Nephron (organoid): ENCODE measurements at regions not wholly inside any gene's neighbourhood (a gene's known extent, or its start where the extent isn't known, plus 50 kb on each side); places are given as distances from the start of the nearest gene placed in this dataset.

ENCODE experiments used
- H3K27ac Mint-ChIP-seq, 3 experiments: 2 replicates each; pipeline ENCODE4 v1.8.0; 2020; ENCODE audit warnings: mixed read lengths in 3 of 3, mild to moderate bottlenecking in 2 of 3, moderate library complexity in 1 of 3
- H3K27me3 Mint-ChIP-seq: 2 replicates; pipeline ENCODE4 v1.8.0; 2021; ENCODE audit warnings: low read depth, mild to moderate bottlenecking, moderate library complexity, mixed read lengths
- H3K36me3 Mint-ChIP-seq: 2 replicates; pipeline ENCODE4 v1.8.0; 2020; ENCODE audit warnings: low read depth, mixed read lengths
- H3K4me1 Mint-ChIP-seq: 2 replicates; pipeline ENCODE4 v1.8.0; 2020; ENCODE audit warnings: mixed read lengths
- H3K4me3 Mint-ChIP-seq, 3 experiments: 2 replicates each; pipeline ENCODE4 v1.8.0; 2020; ENCODE audit warnings: mild to moderate bottlenecking in 3 of 3, mixed read lengths in 3 of 3, moderate library complexity in 2 of 3
- H3K9me3 Mint-ChIP-seq: 2 replicates; pipeline ENCODE4 v1.8.0; 2020; ENCODE audit warnings: mixed read lengths
- CTCF ChIP-seq, 3 experiments: fragments of 200-600 bp; sonication (generic); IDR thresholded peaks; one replicate each; pipeline ENCODE4 v1.5.0; 2021; ENCODE audit warnings: antibody characterized with exemption in 3 of 3; ENCODE audit not compliant: unreplicated experiment in 3 of 3

- no peaks in the 10 kb centered on the region for H3K27me3 Mint-ChIP-seq
- H3K4me3 Mint-ChIP-seq: no peak overlapping the region
- H3K4me1 Mint-ChIP-seq: no peaks in the 10 kb centered on the region
- TF ChIP-seq CTCF (IDR thresholded peaks at IDR 0.05; ENCODE audit: unreplicated experiment in 3 of 3): no peak
- no peak overlapping the region for H3K27ac Mint-ChIP-seq
- no peaks in the 10 kb centered on the region for H3K36me3 Mint-ChIP-seq
- no peaks in the 10 kb centered on the region for H3K9me3 Mint-ChIP-seq
Measured at GRCh38 chrX:140317462-140317861, 187.4 kb downstream of the SOX3 start.

GRCh38 chrX:140298960-140299825, 205.7 kb downstream of the SOX3 start:
- H3K27ac Mint-ChIP-seq: no peak overlapping the region
- H3K36me3 Mint-ChIP-seq: no peaks in the 10 kb centered on the region
- no peak for TF ChIP-seq CTCF (IDR thresholded peaks at IDR 0.05; ENCODE audit: unreplicated experiment in 3 of 3)

GRCh38 chrX:140297273-140297672, 207.6 kb downstream of the SOX3 start:
- Mint-ChIP-seq H3K36me3 (no peaks in the 10 kb centered on the region), H3K27me3 (no peaks in the 10 kb centered on the region), H3K4me3 (no peak overlapping the region), H3K9me3 (no peaks in the 10 kb centered on the region), H3K27ac (no peak overlapping the region), H3K4me1 (no peaks in the 10 kb centered on the region)
- no peak for TF ChIP-seq CTCF (IDR thresholded peaks at IDR 0.05; ENCODE audit: unreplicated experiment in 3 of 3)

More at GRCh38 chrX:140298960-140299825, 205.7 kb downstream of the SOX3 start:
- Mint-ChIP-seq H3K4me1 (no peaks in the 10 kb centered on the region), H3K9me3 (peaks cover under 1% of the 10 kb centered on the region), H3K4me3 (no peak overlapping the region), H3K27me3 (no peaks in the 10 kb centered on the region)

- Mint-ChIP-seq H3K36me3 (no peaks in the 10 kb centered on the region), H3K9me3 (peaks cover 5% of the 10 kb centered on the region), H3K4me3 (no peak overlapping the region), H3K4me1 (no peaks in the 10 kb centered on the region), H3K27ac (no peak overlapping the region), H3K27me3 (no peaks in the 10 kb centered on the region)
- TF ChIP-seq CTCF (IDR thresholded peaks at IDR 0.05; ENCODE audit: unreplicated experiment in 3 of 3): no peak
Measured at GRCh38 chrX:140292961-140293360, 211.9 kb downstream of the SOX3 start.

- no peak overlapping the region for H3K4me3 Mint-ChIP-seq
- H3K36me3 Mint-ChIP-seq: no peaks in the 10 kb centered on the region
- H3K4me1 Mint-ChIP-seq: no peaks in the 10 kb centered on the region
- H3K27ac Mint-ChIP-seq: no peak overlapping the region
- no peak for TF ChIP-seq CTCF (IDR thresholded peaks at IDR 0.05; ENCODE audit: unreplicated experiment in 3 of 3)
- peaks cover 5% of the 10 kb centered on the region for H3K9me3 Mint-ChIP-seq
- no peaks in the 10 kb centered on the region for H3K27me3 Mint-ChIP-seq
Measured at GRCh38 chrX:140292188-140292587, 212.7 kb downstream of the SOX3 start.
